ENCODE measurements at regions not wholly inside any gene's neighbourhood (a gene's known extent, or its start where the extent isn't known, plus 50 kb on each side); places are given as distances from the start of the nearest gene placed in this dataset.

DNA sequence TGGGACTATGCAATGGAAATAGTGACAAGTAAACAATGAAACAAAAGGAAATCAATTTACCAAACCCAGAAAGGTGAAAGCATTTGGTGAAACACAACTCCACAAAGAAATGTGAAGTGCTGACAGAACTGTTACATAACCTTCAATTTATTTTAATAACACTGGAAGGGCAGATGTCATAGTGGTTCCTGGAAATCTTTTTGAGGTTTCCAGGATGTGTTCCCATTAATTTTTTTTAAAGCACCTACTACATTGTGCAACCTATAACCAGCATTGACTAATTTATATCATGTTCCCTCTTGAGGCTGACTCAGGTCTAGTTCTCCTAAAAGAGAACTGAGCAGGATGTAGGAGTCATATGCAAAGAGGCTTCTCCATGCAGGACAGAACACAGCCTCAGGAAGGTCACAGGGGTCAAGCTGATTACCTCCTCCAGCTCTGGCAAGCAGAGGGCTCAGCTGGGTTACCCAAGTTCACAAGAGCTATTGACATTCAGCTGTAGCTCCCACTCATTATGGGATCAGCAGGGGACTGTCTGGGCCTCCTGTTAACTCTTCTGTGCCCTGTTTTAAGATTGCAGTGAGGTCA lies 157.1 kb upstream of the NRIP1 start (continued):
- TF ChIP-seq ZFP3 (tag by site-specific recombination; IDR thresholded peaks at IDR 0.05; ENCODE audit: low read depth) (no peak), GLIS2 (tag by site-specific recombination; IDR thresholded peaks at IDR 0.05) (no peak), KLF8 (tag by site-specific recombination; IDR thresholded peaks at IDR 0.05) (no peak), ZNF174 (tag by site-specific recombination; IDR thresholded peaks at IDR 0.05) (no peak), ZNF624 (tag by site-specific recombination; IDR thresholded peaks at IDR 0.05) (no peak), KLF16 (tag by site-specific recombination; IDR thresholded peaks at IDR 0.05) (no peak), ZNF2 (tag by site-specific recombination; IDR thresholded peaks at IDR 0.05) (no peak), ZNF561 (tag by site-specific recombination; IDR thresholded peaks at IDR 0.05; ENCODE audit: borderline replicate concordance) (no peak), ZNF664 (tag by site-specific recombination; IDR thresholded peaks at IDR 0.05) (no peak), ZNF610 (tag by site-specific recombination; IDR thresholded peaks at IDR 0.05; ENCODE audit: borderline replicate concordance) (no peak), KLF7 (tag by site-specific recombination; IDR thresholded peaks at IDR 0.05; ENCODE audit: borderline replicate concordance) (no peak), ZNF660 (tag by site-specific recombination; IDR thresholded peaks at IDR 0.05) (no peak), ZNF791 (tag by site-specific recombination; IDR thresholded peaks at IDR 0.05) (no peak), ZNF529 (tag by site-specific recombination; IDR thresholded peaks at IDR 0.05; ENCODE audit: insufficient replicate concordance) (no peak), ZFHX2 (tag by site-specific recombination; conservative IDR thresholded peaks at IDR 0.05) (peak; percentile 50; the same call in 1 of the 2 replicates), EGR2 (tag by site-specific recombination; IDR thresholded peaks at IDR 0.05; ENCODE audit: low read depth) (peak; percentile 57; the same call in 1 of the 2 replicates), SETDB1 (IDR thresholded peaks at IDR 0.05; ENCODE audit: insufficient read length, low read length) (no peak), ZNF571 (tag by site-specific recombination; IDR thresholded peaks at IDR 0.05) (no peak), ZNF138 (tag by site-specific recombination; IDR thresholded peaks at IDR 0.05; ENCODE audit: borderline replicate concordance) (no peak), ZNF155 (tag by site-specific recombination; IDR thresholded peaks at IDR 0.05) (no peak), ZBTB17 (tag by site-specific recombination; IDR thresholded peaks at IDR 0.05) (no peak), ZNF266 (tag by site-specific recombination; IDR thresholded peaks at IDR 0.05; ENCODE audit: low read depth) (no peak), ZNF707 (tag by site-specific recombination; IDR thresholded peaks at IDR 0.05) (no peak)
- TF ChIP-seq, protein P1, sequence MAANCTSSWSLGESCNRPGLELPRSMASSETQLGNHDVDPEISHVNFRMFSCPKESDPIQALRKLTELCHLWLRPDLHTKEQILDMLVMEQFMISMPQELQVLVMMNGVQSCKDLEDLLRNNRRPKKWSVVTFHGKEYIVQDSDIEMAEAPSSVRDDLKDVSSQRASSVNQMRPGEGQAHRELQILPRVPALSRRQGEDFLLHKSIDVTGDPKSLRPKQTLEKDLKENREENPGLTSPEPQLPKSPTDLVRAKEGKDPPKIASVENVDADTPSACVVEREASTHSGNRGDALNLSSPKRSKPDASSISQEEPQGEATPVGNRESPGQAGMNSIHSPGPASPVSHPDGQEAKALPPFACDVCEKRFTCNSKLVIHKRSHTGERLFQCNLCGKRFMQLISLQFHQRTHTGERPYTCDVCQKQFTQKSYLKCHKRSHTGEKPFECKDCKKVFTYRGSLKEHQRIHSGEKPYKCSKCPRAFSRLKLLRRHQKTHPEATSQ (tag by site-specific recombination; IDR thresholded peaks at IDR 0.05) = no peak
- TF ChIP-seq, protein P2, sequence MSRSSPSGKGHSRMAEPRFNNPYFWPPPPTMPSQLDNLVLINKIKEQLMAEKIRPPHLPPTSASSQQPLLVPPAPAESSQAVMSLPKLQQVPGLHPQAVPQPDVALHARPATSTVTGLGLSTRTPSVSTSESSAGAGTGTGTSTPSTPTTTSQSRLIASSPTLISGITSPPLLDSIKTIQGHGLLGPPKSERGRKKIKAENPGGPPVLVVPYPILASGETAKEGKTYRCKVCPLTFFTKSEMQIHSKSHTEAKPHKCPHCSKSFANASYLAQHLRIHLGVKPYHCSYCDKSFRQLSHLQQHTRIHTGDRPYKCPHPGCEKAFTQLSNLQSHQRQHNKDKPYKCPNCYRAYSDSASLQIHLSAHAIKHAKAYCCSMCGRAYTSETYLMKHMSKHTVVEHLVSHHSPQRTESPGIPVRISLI (tag by site-specific recombination; IDR thresholded peaks at IDR 0.05) = no peak
- TF ChIP-seq, protein P3, sequence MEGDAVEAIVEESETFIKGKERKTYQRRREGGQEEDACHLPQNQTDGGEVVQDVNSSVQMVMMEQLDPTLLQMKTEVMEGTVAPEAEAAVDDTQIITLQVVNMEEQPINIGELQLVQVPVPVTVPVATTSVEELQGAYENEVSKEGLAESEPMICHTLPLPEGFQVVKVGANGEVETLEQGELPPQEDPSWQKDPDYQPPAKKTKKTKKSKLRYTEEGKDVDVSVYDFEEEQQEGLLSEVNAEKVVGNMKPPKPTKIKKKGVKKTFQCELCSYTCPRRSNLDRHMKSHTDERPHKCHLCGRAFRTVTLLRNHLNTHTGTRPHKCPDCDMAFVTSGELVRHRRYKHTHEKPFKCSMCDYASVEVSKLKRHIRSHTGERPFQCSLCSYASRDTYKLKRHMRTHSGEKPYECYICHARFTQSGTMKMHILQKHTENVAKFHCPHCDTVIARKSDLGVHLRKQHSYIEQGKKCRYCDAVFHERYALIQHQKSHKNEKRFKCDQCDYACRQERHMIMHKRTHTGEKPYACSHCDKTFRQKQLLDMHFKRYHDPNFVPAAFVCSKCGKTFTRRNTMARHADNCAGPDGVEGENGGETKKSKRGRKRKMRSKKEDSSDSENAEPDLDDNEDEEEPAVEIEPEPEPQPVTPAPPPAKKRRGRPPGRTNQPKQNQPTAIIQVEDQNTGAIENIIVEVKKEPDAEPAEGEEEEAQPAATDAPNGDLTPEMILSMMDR (tag by site-specific recombination; IDR thresholded peaks at IDR 0.05) = no peak
- TF ChIP-seq, protein P4, sequence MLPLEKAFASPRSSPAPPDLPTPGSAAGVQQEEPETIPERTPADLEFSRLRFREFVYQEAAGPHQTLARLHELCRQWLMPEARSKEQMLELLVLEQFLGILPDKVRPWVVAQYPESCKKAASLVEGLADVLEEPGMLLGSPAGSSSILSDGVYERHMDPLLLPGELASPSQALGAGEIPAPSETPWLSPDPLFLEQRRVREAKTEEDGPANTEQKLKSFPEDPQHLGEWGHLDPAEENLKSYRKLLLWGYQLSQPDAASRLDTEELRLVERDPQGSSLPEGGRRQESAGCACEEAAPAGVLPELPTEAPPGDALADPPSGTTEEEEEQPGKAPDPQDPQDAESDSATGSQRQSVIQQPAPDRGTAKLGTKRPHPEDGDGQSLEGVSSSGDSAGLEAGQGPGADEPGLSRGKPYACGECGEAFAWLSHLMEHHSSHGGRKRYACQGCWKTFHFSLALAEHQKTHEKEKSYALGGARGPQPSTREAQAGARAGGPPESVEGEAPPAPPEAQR (tag by site-specific recombination; IDR thresholded peaks at IDR 0.05) = no peak
- TF ChIP-seq, protein P5, sequence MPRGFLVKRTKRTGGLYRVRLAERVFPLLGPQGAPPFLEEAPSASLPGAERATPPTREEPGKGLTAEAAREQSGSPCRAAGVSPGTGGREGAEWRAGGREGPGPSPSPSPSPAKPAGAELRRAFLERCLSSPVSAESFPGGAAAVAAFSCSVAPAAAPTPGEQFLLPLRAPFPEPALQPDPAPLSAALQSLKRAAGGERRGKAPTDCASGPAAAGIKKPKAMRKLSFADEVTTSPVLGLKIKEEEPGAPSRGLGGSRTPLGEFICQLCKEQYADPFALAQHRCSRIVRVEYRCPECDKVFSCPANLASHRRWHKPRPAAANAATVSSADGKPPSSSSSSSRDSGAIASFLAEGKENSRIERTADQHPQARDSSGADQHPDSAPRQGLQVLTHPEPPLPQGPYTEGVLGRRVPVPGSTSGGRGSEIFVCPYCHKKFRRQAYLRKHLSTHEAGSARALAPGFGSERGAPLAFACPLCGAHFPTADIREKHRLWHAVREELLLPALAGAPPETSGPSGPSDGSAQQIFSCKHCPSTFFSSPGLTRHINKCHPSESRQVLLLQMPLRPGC (tag by site-specific recombination; IDR thresholded peaks at IDR 0.05) = no peak

Data from HEK293 (cell line).